Suprapubic skin (tissue), 3 donors: ENCODE measurements at regions not wholly inside any gene's neighbourhood (a gene's known extent, or its start where the extent isn't known, plus 50 kb on each side); places are given as distances from the start of the nearest gene placed in this dataset.
"Not testable (repeated sequence)": the region's sequence is repeated elsewhere in the genome, so short reads cannot be mapped to it uniquely, and the experiment has no call there.

Experiments used
- CTCF ChIP-seq, 2 donors: fragments of 200-600 bp in 1 of 2; fragments of 450-650 bp in 1 of 2; sonication (generic) in 1 of 2; IDR thresholded peaks; one replicate each; pipeline ENCODE4 v1.5.1; 2016 to 2019; ENCODE audit warnings: antibody characterized with exemption in 2 of 2, mild to moderate bottlenecking in 1 of 2, moderate library complexity in 1 of 2
- POLR2A ChIP-seq, 2 donors: fragments of 450-650 bp; IDR thresholded peaks; one replicate each; pipeline ENCODE4 v1.6.1; 2017; ENCODE audit warnings: antibody characterized with exemption in 2 of 2, mild to moderate bottlenecking in 2 of 2, moderate library complexity in 2 of 2

- not testable (repeated sequence) for TF ChIP-seq CTCF, POLR2A (IDR thresholded peaks at IDR 0.05)
Observed at GRCh38 chr21:6373253-6373652, 4148.1 kb upstream of the TPTE start.
